ENCODE measurements at regions not wholly inside any gene's neighbourhood (a gene's known extent, or its start where the extent isn't known, plus 50 kb on each side); places are given as distances from the start of the nearest gene placed in this dataset.
"Not testable (repeated sequence)": the region's sequence is repeated elsewhere in the genome, so short reads cannot be mapped to it uniquely, and the experiment has no call there.

DNA sequence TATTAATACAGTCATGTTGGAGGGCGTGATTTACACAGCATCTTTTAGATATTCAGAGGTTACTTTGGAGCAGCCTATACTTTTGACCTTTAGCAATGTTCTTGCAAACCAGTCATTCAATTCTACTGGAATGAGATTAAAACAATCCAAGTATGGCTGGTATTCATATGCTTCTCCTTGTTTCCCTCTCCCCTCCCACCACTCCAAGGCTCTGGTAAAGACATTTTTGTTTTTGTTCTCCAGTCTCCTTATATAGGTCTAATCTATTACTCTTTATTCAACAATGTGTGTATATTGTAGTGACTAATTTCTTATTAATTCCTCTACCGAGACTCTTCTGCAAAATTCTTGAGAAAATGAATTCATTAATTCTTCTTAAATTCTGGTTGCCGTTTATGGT is 465.1 kb upstream of the ZNF337 start:
- TF ChIP-seq POLR2A (IDR thresholded peaks at IDR 0.05): not testable (repeated sequence)
- TF ChIP-seq, protein P1, sequence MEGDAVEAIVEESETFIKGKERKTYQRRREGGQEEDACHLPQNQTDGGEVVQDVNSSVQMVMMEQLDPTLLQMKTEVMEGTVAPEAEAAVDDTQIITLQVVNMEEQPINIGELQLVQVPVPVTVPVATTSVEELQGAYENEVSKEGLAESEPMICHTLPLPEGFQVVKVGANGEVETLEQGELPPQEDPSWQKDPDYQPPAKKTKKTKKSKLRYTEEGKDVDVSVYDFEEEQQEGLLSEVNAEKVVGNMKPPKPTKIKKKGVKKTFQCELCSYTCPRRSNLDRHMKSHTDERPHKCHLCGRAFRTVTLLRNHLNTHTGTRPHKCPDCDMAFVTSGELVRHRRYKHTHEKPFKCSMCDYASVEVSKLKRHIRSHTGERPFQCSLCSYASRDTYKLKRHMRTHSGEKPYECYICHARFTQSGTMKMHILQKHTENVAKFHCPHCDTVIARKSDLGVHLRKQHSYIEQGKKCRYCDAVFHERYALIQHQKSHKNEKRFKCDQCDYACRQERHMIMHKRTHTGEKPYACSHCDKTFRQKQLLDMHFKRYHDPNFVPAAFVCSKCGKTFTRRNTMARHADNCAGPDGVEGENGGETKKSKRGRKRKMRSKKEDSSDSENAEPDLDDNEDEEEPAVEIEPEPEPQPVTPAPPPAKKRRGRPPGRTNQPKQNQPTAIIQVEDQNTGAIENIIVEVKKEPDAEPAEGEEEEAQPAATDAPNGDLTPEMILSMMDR (IDR thresholded peaks at IDR 0.05): not testable (repeated sequence)

Measured in Peyer's patch (tissue), 4 donors.